NCI-H345 treated with DMSO at 0.1 percent for 48 hours (cell line): ENCODE measurements at regions not wholly inside any gene's neighbourhood (a gene's known extent, or its start where the extent isn't known, plus 50 kb on each side); places are given as distances from the start of the nearest gene placed in this dataset.

ENCODE experiments used
- DNase-seq: peaks from one replicate; lab custom pipeline; 2025; ENCODE audit not compliant: unreplicated experiment; lab: John Stamatoyannopoulos, UW

DNA sequence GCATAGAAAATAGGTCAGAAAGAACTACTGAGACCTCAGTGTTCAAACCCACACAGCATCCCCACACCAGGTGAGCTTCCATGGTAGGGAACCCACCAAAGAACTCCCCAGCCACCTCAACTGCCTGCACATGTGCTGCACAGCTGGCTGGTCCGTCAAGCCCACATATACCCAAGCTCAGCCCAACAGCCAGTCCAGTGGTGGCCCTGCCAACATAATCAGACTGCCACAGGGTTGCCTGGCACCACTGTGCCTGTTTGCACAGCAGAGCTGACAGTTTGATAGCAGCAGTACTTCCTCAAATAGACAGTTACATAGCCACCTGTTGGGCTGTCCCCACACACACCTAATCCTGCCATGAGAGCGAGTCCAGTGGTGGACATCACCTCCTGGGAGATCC, 283.3 kb upstream of the PRMT6 start:
- DNase-seq = no peak

DNA sequence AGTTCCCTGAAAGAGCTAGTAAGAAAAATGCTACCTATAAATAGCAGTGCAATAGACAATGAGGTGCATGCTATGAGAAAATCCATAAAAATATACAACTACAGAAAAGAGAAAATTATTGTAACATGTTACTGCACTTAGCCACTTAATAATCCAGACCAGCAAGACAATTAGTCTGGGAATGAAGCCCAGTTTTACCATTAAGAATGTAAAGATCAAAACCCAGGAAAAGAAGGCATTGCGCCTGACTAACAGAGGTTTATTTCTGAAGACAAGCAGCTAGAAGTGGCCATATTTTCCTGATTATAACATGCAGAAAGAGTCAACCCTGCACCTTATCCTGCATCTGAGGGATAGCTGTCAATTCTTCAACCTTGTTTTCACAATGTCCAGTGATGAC, 276.4 kb upstream of the PRMT6 start:
- DNase-seq = no peak

DNA sequence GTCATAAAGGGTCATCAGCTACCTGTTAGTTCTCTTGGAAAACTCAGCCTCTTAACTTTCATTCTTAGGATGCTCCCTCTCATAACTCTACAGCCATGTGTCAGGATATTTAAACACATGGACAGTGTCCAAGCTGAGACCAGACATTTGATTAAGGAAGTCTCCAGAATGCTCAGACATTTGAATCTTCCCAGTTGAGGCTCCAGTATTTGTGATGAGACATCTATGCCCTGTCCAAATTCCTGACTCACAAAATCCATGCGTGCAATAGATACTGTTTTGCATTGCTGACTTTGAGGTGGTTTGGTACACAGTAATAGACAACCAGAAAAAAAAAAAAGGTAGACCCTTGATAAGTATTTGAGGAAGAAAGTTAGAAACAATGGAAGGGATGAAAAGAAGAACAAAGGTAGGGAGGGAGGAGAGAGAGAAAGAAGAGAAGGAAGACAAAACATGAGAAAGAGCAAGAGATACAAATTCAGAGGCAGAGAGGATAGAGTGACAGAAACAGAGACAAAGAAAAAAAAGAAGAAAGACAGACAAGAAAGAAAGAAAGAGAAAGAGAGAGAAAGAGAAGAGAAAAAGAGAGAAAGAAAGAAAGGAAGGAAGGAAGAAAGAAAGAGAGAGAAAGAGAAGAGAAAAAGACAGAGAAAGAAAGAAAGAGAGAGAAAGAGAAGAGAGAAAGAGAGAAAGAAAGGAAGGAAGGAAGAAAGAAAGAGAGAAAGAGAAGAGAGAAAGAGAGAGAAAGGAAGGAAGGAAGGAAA, 275.5 kb upstream of the PRMT6 start:
- no peak for DNase-seq

DNA sequence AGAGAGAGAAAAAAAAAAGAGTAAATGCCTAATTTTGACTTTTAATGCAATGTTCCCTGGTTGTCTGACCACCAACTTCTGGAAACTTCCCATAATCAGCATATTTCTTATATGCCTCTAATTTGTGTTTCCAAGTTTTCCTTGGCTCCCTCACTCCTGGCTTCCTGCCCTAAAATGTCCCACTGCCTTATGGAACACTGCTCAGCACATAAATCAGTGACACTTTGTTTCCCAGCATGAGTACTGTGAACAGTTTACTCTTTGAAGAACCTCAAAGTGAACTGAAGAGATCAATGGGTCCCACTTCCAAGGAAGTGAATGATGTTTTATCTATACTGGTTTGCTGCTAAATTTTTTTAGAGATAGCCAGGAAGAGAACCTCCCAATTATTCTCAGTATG, 271.3 kb upstream of the PRMT6 start:
- DNase-seq = no peak

DNA sequence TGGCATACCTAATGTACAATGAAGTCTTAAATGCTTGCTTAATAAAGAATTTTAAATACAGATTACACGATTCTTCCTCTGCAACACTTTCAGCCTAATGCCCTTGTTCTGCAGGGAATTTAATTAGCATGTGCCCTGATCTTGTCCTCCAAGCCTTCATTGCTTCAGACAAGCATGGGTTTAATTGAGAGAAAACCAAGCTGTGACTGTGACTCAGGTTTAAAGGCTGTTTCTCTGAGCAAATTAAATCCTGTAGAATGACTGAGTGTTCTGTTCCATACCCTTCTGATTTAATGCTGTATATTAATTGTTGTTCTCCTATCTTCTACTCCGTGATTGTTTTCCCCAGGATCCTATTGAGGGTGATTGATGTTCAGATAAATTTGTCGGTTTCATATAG, 269.0 kb upstream of the PRMT6 start:
- no peak for DNase-seq

DNA sequence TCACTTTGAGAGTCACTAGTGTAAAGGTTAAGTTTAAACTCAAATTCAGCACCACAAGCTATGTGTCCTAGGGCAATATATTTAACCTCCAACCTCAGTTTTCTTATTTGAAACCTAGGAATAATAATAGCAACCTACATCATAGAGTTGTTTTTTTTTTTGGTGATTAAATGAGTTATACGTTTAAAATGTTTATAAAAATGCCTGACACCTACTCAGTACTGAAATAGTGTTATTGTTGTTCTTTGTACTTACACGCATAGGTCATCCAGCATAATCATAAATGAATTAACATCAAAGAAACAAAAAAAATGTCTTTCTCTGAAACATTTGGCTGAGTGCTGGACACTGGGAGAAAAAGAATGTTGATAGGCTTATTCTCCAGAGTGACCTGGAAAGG, 266.8 kb upstream of the PRMT6 start:
- no peak for DNase-seq

DNA sequence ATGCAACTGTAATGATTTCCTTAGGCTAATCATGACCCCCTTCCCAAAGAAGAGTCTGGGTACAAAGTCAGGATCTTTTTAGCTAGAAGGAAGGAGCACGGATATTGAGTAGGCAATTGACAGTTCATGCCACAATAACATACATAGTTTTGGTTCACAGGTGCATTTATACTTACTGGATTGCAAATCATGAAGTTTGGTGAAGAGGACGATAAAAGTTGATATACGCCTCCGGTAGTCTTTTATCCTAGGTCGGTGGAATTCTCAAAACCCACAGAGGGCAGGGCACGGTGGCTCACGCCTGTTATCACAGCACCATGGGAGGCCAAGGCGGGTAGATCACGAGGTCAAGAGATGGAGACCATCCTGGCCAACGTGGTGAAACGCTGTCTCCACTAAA, 265.4 kb upstream of the PRMT6 start:
- no peak for DNase-seq

DNA sequence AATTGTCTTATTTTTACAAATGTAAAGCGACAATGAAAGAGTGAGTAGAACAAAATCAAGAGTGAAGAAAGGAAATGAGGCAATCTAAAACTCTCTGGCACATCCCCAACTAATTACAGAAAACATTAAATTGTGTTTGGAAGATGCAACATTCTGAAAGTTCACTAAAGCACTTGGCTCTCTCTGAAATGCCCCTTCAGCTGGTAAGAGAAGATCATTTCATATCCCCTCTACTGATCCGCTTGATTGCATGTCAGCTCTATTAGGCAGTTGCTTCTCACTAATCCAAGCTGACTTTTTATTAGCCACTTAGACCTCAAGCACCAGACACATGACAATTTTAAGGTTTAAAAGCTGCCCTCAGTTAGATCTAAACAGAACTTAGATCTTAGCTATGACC, 262.8 kb upstream of the PRMT6 start:
- no peak for DNase-seq

DNA sequence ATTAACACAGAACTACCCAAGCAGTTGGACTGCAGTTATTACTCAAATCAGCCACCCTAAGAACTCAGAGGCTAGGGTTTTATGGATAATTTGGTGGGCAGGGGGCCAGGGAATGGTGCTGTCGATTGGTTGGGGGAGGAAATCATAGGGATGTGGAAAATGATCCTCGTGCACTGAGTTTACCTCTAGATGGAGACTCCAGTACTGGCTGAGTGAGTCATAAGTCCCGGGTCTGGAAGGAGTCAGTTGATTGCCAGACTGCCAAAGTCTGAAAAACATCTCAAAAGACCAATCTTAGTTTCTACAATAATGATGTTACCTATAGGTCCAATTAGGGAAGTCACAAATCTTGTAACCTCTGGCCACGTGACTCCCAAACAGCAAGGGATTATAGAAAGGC, 257.5 kb upstream of the PRMT6 start:
- DNase-seq = no peak

DNA sequence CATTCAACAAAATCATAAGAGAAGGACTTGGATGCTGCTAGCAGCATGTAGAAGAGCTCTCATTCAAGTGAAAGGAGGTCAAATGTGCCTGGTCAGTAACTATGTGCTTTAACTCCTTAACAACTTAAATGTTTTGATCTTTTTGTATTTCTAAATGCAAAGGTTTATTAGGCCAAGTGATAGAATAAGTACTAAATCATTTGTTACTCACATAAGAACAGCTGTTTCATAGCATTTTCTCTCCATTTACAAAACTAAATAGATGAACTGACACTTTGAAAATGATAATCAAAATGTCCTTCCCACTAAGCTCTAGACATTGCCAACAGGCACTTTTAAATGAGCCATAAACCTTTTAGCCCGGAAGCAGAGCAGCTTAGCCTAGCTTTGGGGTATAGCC, 254.3 kb upstream of the PRMT6 start:
- no peak for DNase-seq

DNA sequence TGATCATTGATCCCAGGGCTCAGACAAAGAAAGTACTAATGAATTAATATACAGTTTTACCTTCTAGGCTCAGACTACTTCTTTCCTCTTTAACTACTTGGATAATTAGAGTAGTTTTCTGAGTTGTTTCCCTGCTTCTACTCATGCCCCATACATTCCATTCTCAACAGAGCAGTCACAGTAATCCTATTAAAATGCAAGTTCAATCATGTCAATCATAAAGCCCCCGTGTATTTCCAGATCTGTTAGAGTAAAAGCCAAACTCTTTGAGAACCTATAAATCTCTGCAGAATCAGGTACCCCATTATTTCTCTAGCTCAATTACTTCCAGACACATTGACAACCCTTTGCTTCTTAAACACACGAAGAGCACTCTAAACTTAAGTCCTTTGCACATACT, 242.1 kb upstream of the PRMT6 start:
- no peak for DNase-seq

DNA sequence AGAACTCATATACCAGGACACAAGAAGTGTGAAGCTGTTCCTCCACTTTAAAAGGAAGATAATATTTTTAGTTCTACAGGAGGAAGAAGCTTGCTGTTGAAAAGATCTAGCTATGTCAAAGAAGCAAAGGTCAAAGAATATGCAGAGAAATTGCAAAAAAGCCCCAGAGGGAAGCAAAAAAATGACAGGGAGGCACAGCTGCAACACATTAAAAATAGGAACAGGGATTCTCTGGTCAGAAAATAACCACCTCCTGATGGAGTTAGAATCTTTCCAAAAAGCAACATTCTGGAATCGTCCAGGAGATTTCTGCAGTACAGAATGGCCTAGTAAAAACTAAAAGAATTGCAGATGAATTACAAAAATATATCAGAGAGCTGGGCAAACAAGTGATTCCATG, 238.9 kb upstream of the PRMT6 start:
- DNase-seq = no peak

DNA sequence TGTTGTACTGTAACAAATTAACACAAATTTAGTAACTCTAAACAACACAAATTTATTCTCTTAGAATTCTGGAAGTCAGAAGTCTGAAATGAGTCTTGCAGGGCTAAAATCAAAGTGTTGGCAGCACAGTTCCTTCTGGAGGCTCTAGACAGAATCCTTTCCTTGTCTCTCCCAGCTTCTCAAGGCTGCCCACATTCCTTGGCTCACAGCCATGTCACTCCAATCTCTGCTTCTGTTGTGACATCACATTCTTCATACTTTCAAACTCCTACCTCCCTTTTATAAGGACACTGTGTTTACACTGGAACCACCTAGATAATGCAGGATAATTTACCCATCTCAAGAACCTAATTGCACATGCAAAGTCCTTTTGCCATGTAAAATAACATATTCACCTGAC, 225.0 kb upstream of the PRMT6 start:
- no peak for DNase-seq

DNA sequence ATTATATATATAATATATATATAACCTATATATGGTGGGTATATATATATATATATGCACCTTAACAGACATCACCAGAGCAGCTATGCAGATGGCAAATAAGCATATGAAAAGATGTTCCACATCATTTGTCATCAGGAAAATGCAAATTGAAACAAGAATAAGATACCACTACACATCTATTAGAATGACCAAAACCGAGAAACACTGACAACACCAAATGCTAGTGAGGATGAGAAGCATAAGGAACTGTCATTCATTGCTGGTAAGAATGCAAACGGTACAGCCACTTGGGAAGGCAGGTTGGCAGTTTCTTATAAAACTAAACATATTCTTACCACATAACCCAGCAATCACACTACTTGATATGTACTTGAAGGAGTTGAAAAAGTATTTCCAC, 219.8 kb upstream of the PRMT6 start:
- no peak for DNase-seq

DNA sequence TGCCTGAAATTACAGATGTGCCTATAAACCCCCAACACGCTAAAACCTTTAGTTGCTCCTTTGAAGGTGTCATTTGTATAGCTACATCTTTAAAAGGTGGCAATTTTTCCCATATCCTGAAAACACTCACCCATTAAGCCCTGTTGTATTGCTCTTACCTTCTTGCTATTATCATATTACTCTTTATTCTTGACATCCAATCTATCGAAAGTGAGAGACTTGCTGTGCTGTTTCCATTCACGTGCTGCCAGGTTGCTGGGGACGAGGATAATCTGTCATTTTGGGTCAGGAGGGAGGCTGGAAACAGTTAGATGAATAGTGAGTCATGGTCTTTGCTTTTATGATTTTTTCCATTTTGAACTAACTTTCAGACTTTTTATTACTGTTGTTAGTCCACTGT, 213.0 kb upstream of the PRMT6 start:
- DNase-seq = no peak

DNA sequence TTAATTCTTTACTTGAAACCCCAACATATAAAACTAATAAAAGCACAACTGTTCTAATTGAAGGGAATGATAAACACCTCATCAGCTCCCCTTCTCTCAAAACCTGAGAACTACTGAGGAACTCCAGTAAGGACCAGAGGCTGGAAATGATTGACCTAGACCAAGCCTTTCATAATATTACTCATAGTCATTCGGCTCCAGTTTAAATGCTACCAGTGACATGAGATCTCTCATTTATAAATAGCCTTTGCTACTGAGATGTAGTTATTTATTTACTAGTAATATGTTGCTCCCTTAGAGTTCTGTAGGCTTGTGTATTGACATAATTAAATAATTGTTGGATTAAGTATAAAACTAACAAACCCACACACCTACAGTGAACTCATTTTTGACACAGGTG, 209.8 kb upstream of the PRMT6 start:
- no peak for DNase-seq

DNA sequence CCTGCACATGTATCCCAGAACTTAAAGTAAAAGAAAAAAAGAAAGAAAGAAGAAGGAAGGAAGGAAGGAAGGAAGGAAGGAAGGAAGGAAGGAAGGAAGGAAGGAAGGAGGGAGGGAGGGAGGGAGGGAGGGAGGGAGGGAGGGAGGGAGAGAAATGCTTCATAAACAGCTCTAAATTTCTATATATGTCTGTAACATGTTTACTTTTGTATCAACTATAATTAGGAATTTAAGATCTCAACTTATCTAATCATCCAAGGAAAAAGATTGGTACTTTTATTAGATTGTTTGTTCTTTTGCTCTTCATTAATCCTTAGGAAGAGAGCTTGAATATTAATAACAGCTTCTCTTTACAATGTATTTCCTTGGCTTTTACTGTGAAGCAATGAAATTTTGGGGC, 195.4 kb upstream of the PRMT6 start:
- no peak for DNase-seq

DNA sequence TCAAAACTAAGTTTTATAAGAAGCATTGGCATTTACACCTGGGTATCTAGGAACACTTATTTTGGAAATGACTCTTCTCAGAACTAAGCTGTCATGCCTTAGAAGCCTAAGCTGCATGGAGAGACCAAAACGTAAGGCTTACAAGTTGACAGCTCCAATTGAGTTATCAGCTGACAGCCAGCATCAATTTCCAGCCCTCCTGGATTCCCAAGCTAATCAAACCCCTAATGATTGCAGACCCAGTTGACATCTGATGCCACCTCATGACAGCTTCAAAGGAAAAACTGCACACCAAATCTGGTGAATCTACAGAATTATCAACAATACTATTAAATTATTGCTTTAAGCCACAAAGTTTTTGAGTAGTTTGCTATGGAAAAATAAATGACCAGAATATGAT, 187.6 kb upstream of the PRMT6 start:
- DNase-seq = no peak

DNA sequence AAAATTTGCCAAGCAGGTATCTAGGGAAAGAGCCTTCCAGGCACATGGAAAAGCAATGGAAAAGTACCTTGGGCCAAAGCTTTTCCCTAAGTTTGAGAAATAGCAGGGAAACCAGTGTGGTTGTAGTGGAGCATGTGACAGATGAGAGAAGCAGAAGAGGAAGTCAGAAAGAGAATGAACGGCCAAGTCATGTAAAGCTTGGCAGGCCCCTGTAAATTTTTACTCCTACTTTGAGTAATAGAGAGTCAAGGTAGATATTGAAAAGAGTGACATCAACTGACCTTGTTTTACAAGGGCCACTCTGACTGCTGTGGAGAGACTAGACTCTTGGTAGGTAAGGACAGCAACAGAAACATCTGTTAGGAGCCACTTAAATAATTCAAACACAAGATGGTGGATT, 180.9 kb upstream of the PRMT6 start:
- no peak for DNase-seq

DNA sequence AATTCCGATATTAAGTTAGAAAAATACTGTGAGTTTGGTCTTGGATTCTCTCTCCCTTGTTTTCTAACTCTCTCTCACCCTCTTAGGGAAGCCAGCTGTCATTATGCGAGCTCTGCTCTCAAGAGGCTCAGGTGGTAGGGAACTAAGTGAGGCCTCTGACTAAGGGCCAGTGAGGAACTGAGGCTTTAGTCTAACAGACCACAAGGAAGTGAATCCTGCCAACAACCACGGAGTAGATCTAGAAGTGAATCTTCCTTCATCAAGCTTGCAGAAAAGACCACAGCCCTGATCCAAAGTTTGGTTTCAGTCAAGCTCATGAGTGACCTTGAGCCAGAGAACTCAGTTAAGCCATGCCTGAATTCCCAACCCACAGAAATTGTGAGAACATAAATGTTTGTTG, 180.1 kb upstream of the PRMT6 start:
- no peak for DNase-seq

DNA sequence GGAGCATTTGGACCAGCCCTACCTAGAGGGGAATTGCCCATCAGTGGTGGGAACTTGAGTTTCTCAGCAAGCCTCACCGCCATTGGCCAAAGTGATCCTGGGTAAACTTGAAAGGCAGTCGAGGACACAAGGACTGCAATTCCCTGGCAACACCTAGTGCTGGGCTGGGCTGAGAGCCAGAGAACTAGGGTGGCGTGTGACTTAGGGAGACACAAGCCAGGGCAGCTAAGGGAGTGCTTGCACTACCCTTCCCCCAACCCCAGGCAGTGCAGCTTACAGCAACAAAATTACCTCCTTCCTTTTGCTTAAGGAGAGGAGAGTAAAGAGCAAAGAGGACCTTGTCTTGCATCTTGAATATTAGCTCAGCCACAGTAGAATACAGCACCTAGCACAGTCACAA, 176.9 kb upstream of the PRMT6 start:
- DNase-seq = no peak

DNA sequence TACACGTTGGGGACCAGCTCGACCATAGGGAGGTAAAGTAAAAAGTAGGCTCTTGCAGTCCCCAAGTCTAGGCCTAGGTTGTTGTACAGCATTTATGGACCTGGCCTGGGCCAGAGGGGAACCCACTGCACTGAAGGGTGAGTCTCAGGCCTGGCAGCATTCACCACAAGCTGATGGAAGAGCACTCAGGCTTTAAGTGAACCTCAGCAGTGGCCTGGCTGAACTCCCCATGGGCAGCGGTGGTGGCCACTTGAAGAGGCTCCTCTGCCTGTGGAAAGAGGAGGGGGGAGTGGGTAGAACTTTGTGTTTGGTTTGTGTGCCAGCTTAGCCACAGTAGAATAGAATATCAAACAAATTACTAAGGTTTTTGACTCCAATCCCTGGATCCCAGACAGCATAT, 176.2 kb upstream of the PRMT6 start:
- no peak for DNase-seq

DNA sequence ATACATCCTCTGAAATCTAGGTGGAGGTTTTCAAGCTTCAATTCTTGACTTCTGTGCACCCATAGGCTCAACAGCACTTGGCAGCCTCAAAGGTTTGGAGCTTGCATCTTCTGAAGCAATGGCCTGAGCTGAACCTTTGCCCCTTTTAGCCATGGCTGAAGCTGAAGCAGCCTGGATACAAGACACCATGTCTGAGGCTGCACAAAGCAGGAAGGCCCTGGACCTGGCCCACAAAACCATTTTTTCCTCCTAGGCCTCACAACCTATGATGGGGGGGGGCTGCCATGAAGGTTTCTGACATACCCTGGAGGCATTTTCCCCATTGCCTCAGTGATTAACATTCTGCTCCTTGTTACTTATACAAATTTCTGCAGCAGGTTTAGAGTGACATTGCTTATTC, 173.3 kb upstream of the PRMT6 start:
- no peak for DNase-seq

DNA sequence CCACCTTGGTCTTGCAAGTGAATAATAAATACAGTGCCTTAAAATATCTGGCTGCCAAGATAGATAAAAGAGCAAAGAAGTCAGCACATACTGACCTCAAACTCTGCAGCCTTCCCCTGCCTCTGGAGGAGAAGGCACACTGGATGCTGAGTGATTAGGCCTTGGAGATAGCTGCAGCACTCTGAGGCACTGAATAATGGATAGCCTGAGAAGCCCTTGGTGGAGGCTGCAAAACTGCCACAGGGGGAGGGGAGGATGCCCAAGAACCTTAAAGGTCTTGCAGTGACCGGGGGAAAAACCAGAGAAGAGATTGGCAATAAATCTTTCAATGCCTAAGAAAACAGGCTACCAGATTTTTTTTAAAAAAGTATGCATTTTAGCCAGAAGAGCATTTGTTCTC, 167.4 kb upstream of the PRMT6 start:
- DNase-seq = no peak
